SK-N-SH treated with all-trans-retinoic acid at 6 μM for 48 hours (cell line): ENCODE measurements at regions not wholly inside any gene's neighbourhood (a gene's known extent, or its start where the extent isn't known, plus 50 kb on each side); places are given as distances from the start of the nearest gene placed in this dataset.

ENCODE experiments used
- BACH2 ChIP-seq: fragments of 250-450 bp; sonication (Bioruptor Pico); IDR thresholded peaks from 2 replicates; pipeline ENCODE4 v1.9.0; 2021; ENCODE audit warnings: mild to moderate bottlenecking, borderline replicate concordance
- CSDC2 ChIP-seq: fragments of 250-450 bp; sonication (Bioruptor Pico); IDR thresholded peaks from 2 replicates; pipeline ENCODE4 v1.5.0; 2020; ENCODE audit warnings: mild to moderate bottlenecking, moderate library complexity
- ESRRG ChIP-seq: fragments of 250-450 bp; sonication (Bioruptor Pico); IDR thresholded peaks from 2 replicates; pipeline ENCODE4 v1.6.1; 2021; ENCODE audit warnings: mild to moderate bottlenecking
- GLIS3 ChIP-seq: fragments of 250-450 bp; sonication (Bioruptor Pico); IDR thresholded peaks from 2 replicates; pipeline ENCODE4 v1.5.0; 2020; ENCODE audit warnings: mild to moderate bottlenecking, moderate library complexity
- ISL1 ChIP-seq: fragments of 250-450 bp; sonication (Bioruptor Pico); IDR thresholded peaks from 2 replicates; pipeline ENCODE4 v2.1.2; 2022; ENCODE audit warnings: mild to moderate bottlenecking, moderate library complexity
- POU6F1 ChIP-seq: fragments of 250-450 bp; sonication (Bioruptor Pico); IDR thresholded peaks from 2 replicates; pipeline ENCODE4 v1.8.0; 2021; ENCODE audit warnings: low read depth, mild to moderate bottlenecking, moderate library complexity, borderline replicate concordance
- RARB ChIP-seq: fragments of 250-450 bp; sonication (Bioruptor Pico); IDR thresholded peaks from 2 replicates; pipeline ENCODE4 v1.8.0; 2021; ENCODE audit warnings: mild to moderate bottlenecking, moderate library complexity
- TOX ChIP-seq: fragments of 250-450 bp; sonication (Bioruptor Pico); IDR thresholded peaks from 2 replicates; pipeline ENCODE4 v1.8.0; 2021; ENCODE audit warnings: mild to moderate bottlenecking, moderate library complexity, borderline replicate concordance
- ZFP3 ChIP-seq: fragments of 250-450 bp; sonication (Bioruptor Pico); IDR thresholded peaks from 2 replicates; pipeline ENCODE4 v1.5.0; 2020; ENCODE audit warnings: mild to moderate bottlenecking, moderate library complexity
- ZFP30 ChIP-seq: fragments of 450-650 bp; formaldehyde crosslinking; IDR thresholded peaks from 2 replicates; pipeline ENCODE4 v1.5.0; 2022; ENCODE audit warnings: mild to moderate bottlenecking, moderate library complexity
- ZNF70 ChIP-seq: fragments of 450-650 bp; formaldehyde crosslinking; IDR thresholded peaks from 2 replicates; pipeline ENCODE4 v1.5.0; 2020; ENCODE audit warnings: mild to moderate bottlenecking, moderate library complexity
- TF ChIP-seq, protein P1 (sequence below): fragments of 250-450 bp; sonication (Bioruptor Pico); IDR thresholded peaks from 2 replicates; pipeline ENCODE4 v1.8.0; 2020; ENCODE audit warnings: mild to moderate bottlenecking, moderate library complexity, borderline replicate concordance
- TF ChIP-seq, protein P2 (sequence below): fragments of 250-450 bp; sonication (Bioruptor Pico); IDR thresholded peaks from 2 replicates; pipeline ENCODE4 v1.5.1; 2021; ENCODE audit warnings: mild to moderate bottlenecking, moderate library complexity

- TF ChIP-seq GLIS3 (CRISPR knock-in tag): no peak
- TF ChIP-seq ZNF70: no peak
- TF ChIP-seq ESRRG (CRISPR knock-in tag): no peak
- no peak for TF ChIP-seq POU6F1 (CRISPR knock-in tag)
- TF ChIP-seq, protein P1, sequence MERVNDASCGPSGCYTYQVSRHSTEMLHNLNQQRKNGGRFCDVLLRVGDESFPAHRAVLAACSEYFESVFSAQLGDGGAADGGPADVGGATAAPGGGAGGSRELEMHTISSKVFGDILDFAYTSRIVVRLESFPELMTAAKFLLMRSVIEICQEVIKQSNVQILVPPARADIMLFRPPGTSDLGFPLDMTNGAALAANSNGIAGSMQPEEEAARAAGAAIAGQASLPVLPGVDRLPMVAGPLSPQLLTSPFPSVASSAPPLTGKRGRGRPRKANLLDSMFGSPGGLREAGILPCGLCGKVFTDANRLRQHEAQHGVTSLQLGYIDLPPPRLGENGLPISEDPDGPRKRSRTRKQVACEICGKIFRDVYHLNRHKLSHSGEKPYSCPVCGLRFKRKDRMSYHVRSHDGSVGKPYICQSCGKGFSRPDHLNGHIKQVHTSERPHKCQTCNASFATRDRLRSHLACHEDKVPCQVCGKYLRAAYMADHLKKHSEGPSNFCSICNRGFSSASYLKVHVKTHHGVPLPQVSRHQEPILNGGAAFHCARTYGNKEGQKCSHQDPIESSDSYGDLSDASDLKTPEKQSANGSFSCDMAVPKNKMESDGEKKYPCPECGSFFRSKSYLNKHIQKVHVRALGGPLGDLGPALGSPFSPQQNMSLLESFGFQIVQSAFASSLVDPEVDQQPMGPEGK: no peak
- TF ChIP-seq, protein P2, sequence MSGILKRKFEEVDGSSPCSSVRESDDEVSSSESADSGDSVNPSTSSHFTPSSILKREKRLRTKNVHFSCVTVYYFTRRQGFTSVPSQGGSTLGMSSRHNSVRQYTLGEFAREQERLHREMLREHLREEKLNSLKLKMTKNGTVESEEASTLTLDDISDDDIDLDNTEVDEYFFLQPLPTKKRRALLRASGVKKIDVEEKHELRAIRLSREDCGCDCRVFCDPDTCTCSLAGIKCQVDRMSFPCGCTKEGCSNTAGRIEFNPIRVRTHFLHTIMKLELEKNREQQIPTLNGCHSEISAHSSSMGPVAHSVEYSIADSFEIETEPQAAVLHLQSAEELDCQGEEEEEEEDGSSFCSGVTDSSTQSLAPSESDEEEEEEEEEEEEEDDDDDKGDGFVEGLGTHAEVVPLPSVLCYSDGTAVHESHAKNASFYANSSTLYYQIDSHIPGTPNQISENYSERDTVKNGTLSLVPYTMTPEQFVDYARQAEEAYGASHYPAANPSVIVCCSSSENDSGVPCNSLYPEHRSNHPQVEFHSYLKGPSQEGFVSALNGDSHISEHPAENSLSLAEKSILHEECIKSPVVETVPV (CRISPR knock-in tag): no peak
- no peak for TF ChIP-seq CSDC2
- TF ChIP-seq ZFP3 (CRISPR knock-in tag): no peak
- no peak for TF ChIP-seq TOX (CRISPR knock-in tag)
- TF ChIP-seq ZFP30 (CRISPR knock-in tag): no peak
- no peak for TF ChIP-seq ISL1
- TF ChIP-seq RARB (CRISPR knock-in tag): no peak
- TF ChIP-seq BACH2 (CRISPR knock-in tag): no peak
Measured at GRCh38 chr6:140193269-140193668, 818.8 kb upstream of the CITED2 start.
